ENCODE measurements at regions not wholly inside any gene's neighbourhood (a gene's known extent, or its start where the extent isn't known, plus 50 kb on each side); places are given as distances from the start of the nearest gene placed in this dataset.
"Not testable (repeated sequence)": the region's sequence is repeated elsewhere in the genome, so short reads cannot be mapped to it uniquely, and the experiment has no call there.

DNA sequence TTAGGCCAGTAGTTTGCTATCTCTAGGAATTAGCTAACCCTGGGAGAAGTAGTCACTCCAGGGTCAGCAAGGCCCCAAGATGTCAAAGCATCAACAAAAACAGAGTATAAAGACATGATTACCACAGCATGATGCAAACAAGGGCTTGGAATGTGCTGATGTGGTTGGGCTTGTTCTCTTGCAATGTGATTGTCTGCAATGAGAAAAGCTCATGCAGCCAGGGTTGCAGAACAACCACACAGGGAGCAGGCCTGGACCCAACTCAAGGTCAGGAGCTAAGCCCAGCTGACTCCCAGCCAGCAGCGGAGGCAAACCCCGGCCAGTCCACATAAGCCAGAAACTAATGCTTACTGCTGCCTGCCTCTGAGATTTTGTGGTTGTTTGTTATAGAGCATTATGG, 132.4 kb upstream of the ZC3H12C start:
- no peak overlapping the region for H3K4me3 ChIP-seq
- peak in 1 of 2 donors; percentile 98 for DNase-seq (ENCODE audit: low read depth in 1 of 2, low spot score in 1 of 2)
- no peaks in the 10 kb centered on the region for H3K27me3 ChIP-seq
- H3K36me3 ChIP-seq, result no peaks in the 10 kb centered on the region
- no peaks in the 10 kb centered on the region for H3K9me3 ChIP-seq (ENCODE audit: low read depth)
- TF ChIP-seq, protein P1, sequence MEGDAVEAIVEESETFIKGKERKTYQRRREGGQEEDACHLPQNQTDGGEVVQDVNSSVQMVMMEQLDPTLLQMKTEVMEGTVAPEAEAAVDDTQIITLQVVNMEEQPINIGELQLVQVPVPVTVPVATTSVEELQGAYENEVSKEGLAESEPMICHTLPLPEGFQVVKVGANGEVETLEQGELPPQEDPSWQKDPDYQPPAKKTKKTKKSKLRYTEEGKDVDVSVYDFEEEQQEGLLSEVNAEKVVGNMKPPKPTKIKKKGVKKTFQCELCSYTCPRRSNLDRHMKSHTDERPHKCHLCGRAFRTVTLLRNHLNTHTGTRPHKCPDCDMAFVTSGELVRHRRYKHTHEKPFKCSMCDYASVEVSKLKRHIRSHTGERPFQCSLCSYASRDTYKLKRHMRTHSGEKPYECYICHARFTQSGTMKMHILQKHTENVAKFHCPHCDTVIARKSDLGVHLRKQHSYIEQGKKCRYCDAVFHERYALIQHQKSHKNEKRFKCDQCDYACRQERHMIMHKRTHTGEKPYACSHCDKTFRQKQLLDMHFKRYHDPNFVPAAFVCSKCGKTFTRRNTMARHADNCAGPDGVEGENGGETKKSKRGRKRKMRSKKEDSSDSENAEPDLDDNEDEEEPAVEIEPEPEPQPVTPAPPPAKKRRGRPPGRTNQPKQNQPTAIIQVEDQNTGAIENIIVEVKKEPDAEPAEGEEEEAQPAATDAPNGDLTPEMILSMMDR (IDR thresholded peaks at IDR 0.05; ENCODE audit: low read depth, low read length), result no peak
- H3K27ac ChIP-seq, result no peak overlapping the region
- no peaks in the 10 kb centered on the region for H3K4me1 ChIP-seq (ENCODE audit: low read depth)

DNA sequence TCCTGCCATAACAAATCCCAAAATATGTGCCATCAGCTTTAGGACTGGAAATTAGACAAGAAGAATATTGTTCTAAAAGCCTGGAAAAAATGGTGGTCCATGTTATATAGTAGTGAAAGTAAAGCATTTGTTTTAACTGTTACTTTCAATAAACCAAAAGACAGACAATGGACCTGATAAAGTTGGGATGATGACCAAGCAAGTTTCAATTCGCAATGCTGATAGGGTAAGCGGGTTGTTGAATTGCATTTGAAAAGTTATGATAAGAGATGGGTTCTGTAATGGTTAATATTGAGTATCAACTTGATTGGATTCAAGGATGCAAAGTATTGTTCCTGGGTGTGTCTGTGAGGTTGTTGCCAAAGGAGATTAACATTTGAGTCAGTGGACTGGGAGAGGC, 131.9 kb upstream of the ZC3H12C start:
- H3K36me3 ChIP-seq, result no peaks in the 10 kb centered on the region

DNA sequence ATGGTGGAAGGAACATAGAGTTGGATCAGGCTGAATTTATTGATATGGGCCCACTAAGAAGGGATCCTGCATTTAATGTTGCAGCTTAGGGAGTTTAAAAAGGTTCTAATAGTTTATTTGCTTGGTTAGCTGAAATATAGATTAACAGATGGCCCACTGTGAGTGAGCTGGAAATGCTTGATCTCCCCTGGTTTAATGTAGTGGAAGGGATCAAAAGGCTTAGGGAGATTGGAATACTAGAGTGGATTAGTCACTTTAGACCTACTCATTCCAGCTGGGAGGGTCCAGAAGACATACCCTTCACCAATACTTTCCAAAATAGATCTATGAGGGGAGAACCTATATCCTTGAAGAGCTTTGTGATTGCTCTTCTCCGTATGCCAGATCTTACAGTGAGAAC, 130.1 kb upstream of the ZC3H12C start:
- Histone ChIP-seq H3K27ac (no peak overlapping the region), H3K36me3 (no peaks in the 10 kb centered on the region), H3K4me1 (ENCODE audit: low read depth) (no peaks in the 10 kb centered on the region), H3K27me3 (no peaks in the 10 kb centered on the region), H3K9me3 (ENCODE audit: low read depth) (no peaks in the 10 kb centered on the region), H3K4me3 (no peak overlapping the region)
- DNase-seq (ENCODE audit: low read depth in 1 of 2, low spot score in 1 of 2), result no peak
- TF ChIP-seq, protein P1 (IDR thresholded peaks at IDR 0.05; ENCODE audit: low read depth, low read length), result no peak

More for the DNA sequence above, 131.9 kb upstream of the ZC3H12C start:
- Histone ChIP-seq H3K27me3 (no peaks in the 10 kb centered on the region), H3K9me3 (ENCODE audit: low read depth) (no peaks in the 10 kb centered on the region), H3K4me1 (ENCODE audit: low read depth) (no peaks in the 10 kb centered on the region), H3K27ac (no peak overlapping the region), H3K4me3 (no peak overlapping the region)
- no peak for DNase-seq (ENCODE audit: low read depth in 1 of 2, low spot score in 1 of 2)
- TF ChIP-seq, protein P1 (IDR thresholded peaks at IDR 0.05; ENCODE audit: low read depth, low read length), result no peak

DNA sequence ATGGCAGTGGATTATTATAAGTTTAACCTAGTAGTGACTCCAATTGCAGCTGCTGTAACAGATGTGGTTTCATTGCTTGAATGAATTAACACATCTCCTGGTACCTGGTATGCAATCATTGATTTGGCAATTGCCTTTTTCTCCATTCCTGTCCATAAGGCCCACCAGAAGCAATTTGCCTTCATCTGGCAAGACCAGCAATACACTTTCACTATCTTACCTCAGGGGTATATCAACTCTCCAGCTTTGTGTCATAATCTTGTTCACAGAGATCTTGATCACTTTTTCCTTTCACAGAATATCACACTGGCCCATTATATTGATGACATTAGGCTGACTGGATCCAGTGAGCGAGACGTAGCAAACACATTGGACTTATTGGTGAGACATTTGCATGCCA, 128.7 kb upstream of the ZC3H12C start:
- H3K4me3 ChIP-seq, result no peak overlapping the region
- H3K27ac ChIP-seq, result no peak overlapping the region
- TF ChIP-seq, protein P1 (IDR thresholded peaks at IDR 0.05; ENCODE audit: low read depth, low read length), result no peak
- H3K9me3 ChIP-seq (ENCODE audit: low read depth), result no peaks in the 10 kb centered on the region
- H3K36me3 ChIP-seq, result no peaks in the 10 kb centered on the region
- DNase-seq (ENCODE audit: low read depth in 1 of 2, low spot score in 1 of 2), result no peak
- no peaks in the 10 kb centered on the region for H3K4me1 ChIP-seq (ENCODE audit: low read depth)
- no peaks in the 10 kb centered on the region for H3K27me3 ChIP-seq

DNA sequence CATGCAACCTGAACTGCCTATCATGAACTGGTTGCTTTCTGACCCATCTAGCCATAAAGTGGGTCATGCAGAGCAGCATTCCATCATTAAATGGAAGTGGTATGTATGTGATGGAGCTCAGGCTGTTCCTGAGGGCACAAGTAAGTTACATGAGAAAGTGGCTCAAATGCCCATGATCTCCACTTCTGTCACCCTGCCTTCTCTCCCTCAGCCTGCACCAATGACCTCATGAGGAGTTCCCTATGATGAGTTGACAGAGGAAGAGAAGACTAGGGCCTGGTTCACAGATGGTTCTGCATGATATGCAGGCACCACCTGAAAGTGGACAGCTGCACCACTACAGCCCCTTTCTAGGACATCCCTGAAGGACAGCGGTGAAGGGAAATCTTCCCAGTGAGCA, 127.7 kb upstream of the ZC3H12C start:
- not testable (repeated sequence) for H3K4me3 ChIP-seq; H3K27me3 ChIP-seq; H3K4me1 ChIP-seq (ENCODE audit: low read depth); H3K27ac ChIP-seq; DNase-seq (ENCODE audit: low read depth in 1 of 2, low spot score in 1 of 2); H3K36me3 ChIP-seq; H3K9me3 ChIP-seq (ENCODE audit: low read depth)

DNA sequence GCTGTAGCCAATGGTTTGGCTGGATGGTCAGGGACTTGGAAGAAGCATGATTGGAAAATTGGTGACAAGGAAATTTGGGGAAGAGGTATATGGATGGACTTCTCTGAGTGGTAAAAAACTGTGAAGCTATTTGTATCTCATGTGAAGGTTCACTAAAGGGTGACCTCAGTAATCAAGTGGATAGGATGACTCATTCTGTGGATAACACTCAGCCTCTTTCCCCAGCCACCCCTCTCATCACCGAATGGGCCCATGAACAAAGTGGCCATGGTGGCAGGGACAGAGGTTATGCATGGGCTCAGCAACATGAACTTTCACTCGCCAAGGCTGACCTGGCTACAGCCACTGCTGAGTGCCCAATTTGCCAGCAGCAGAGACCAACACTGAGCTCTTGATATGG, 127.3 kb upstream of the ZC3H12C start:
- H3K4me1 ChIP-seq (ENCODE audit: low read depth); H3K9me3 ChIP-seq (ENCODE audit: low read depth); H3K27ac ChIP-seq; DNase-seq (ENCODE audit: low read depth in 1 of 2, low spot score in 1 of 2); H3K36me3 ChIP-seq; H3K4me3 ChIP-seq; H3K27me3 ChIP-seq: not testable (repeated sequence)

DNA sequence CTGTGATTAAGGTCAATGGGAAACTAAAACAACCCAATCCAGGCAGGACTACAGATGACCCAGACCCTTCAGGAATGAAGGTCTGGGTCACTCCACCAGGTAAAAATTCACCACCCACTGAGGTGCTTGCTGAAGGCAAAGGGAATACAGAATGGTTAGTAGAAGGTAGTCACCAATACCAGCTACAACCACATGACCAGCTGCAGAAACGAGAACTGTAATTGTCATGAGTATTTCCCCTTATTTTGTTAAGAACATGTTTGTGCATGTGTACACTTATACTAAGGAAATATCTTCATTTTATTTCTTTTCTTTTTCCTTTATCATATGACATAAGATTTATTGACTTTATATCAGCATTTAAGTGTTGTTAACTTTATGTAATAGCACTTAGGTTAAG, 126.1 kb upstream of the ZC3H12C start:
- not testable (repeated sequence) for H3K27me3 ChIP-seq; H3K9me3 ChIP-seq (ENCODE audit: low read depth)

More for the DNA sequence above, 126.1 kb upstream of the ZC3H12C start:
- not testable (repeated sequence) for H3K36me3 ChIP-seq; H3K27ac ChIP-seq; DNase-seq (ENCODE audit: low read depth in 1 of 2, low spot score in 1 of 2); H3K4me3 ChIP-seq
- peaks cover 11% of the 10 kb centered on the region for H3K4me1 ChIP-seq (ENCODE audit: low read depth)
